ENCODE measurements at regions not wholly inside any gene's neighbourhood (a gene's known extent, or its start where the extent isn't known, plus 50 kb on each side); places are given as distances from the start of the nearest gene placed in this dataset.

- Histone ChIP-seq H3K27ac (ENCODE audit: low read depth, low read length) (no peak overlapping the region), H3K79me2 (ENCODE audit: insufficient read depth, low read length) (no peaks in the 10 kb centered on the region), H2AFZ (ENCODE audit: low read length) (no peak overlapping the region), H3K4me2 (ENCODE audit: insufficient read depth, low read length) (no peak overlapping the region), H4K20me1 (ENCODE audit: insufficient read depth, low read length) (no peaks in the 10 kb centered on the region), H3K9me3 (ENCODE audit: low read depth, low read length) (no peaks in the 10 kb centered on the region), H3K4me1 (ENCODE audit: insufficient read depth, low read length) (no peaks in the 10 kb centered on the region), H3K4me3 (ENCODE audit: insufficient read depth, low read length) (no peak overlapping the region), H3K27me3 (ENCODE audit: insufficient read depth, low read length) (no peaks in the 10 kb centered on the region), H3K36me3 (ENCODE audit: insufficient read depth, low read length) (no peaks in the 10 kb centered on the region)
- no peak for TF ChIP-seq CTCF (IDR thresholded peaks at IDR 0.05; ENCODE audit: extremely low read depth, low read depth, low read length)
- no peak for DNase-seq (ENCODE audit: insufficient read length, low spot score, missing footprints)
Measured at GRCh38 chr4:62210486-62210885, 1010.4 kb downstream of the ADGRL3 start.

- no peak for TF ChIP-seq CTCF (IDR thresholded peaks at IDR 0.05; ENCODE audit: extremely low read depth, low read depth, low read length)
- Histone ChIP-seq H2AFZ (ENCODE audit: low read length) (no peak overlapping the region), H3K79me2 (ENCODE audit: insufficient read depth, low read length) (no peaks in the 10 kb centered on the region), H3K36me3 (ENCODE audit: insufficient read depth, low read length) (no peaks in the 10 kb centered on the region), H3K4me3 (ENCODE audit: insufficient read depth, low read length) (no peak overlapping the region), H3K27ac (ENCODE audit: low read depth, low read length) (no peak overlapping the region), H4K20me1 (ENCODE audit: insufficient read depth, low read length) (no peaks in the 10 kb centered on the region), H3K4me2 (ENCODE audit: insufficient read depth, low read length) (no peak overlapping the region), H3K9me3 (ENCODE audit: low read depth, low read length) (no peaks in the 10 kb centered on the region), H3K4me1 (ENCODE audit: insufficient read depth, low read length) (no peaks in the 10 kb centered on the region), H3K27me3 (ENCODE audit: insufficient read depth, low read length) (no peaks in the 10 kb centered on the region)
- no peak for DNase-seq (ENCODE audit: insufficient read length, low spot score, missing footprints)
Measured at GRCh38 chr4:62209757-62210485, 1009.8 kb downstream of the ADGRL3 start.

GRCh38 chr4:62208921-62209320 lies 1008.8 kb downstream of the ADGRL3 start:
- no peak for DNase-seq (ENCODE audit: insufficient read length, low spot score, missing footprints)
- TF ChIP-seq CTCF (IDR thresholded peaks at IDR 0.05; ENCODE audit: extremely low read depth, low read depth, low read length), result no peak

GRCh38 chr4:62204136-62204535 lies 1004.0 kb downstream of the ADGRL3 start:
- Histone ChIP-seq H3K4me3 (ENCODE audit: insufficient read depth, low read length) (no peak overlapping the region), H3K4me2 (ENCODE audit: insufficient read depth, low read length) (no peak overlapping the region), H3K9me3 (ENCODE audit: low read depth, low read length) (peaks cover 2% of the 10 kb centered on the region), H4K20me1 (ENCODE audit: insufficient read depth, low read length) (no peaks in the 10 kb centered on the region), H2AFZ (ENCODE audit: low read length) (no peak overlapping the region), H3K4me1 (ENCODE audit: insufficient read depth, low read length) (no peaks in the 10 kb centered on the region), H3K79me2 (ENCODE audit: insufficient read depth, low read length) (no peaks in the 10 kb centered on the region), H3K27ac (ENCODE audit: low read depth, low read length) (no peak overlapping the region), H3K36me3 (ENCODE audit: insufficient read depth, low read length) (no peaks in the 10 kb centered on the region), H3K27me3 (ENCODE audit: insufficient read depth, low read length) (no peaks in the 10 kb centered on the region)
- no peak for TF ChIP-seq CTCF (IDR thresholded peaks at IDR 0.05; ENCODE audit: extremely low read depth, low read depth, low read length)
- no peak for DNase-seq (ENCODE audit: insufficient read length, low spot score, missing footprints)

More at GRCh38 chr4:62208921-62209320, 1008.8 kb downstream of the ADGRL3 start:
- Histone ChIP-seq H3K4me1 (ENCODE audit: insufficient read depth, low read length) (no peaks in the 10 kb centered on the region), H3K79me2 (ENCODE audit: insufficient read depth, low read length) (no peaks in the 10 kb centered on the region), H3K9me3 (ENCODE audit: low read depth, low read length) (peaks cover 2% of the 10 kb centered on the region), H4K20me1 (ENCODE audit: insufficient read depth, low read length) (no peaks in the 10 kb centered on the region), H3K4me2 (ENCODE audit: insufficient read depth, low read length) (no peak overlapping the region), H3K4me3 (ENCODE audit: insufficient read depth, low read length) (no peak overlapping the region), H3K27me3 (ENCODE audit: insufficient read depth, low read length) (no peaks in the 10 kb centered on the region), H2AFZ (ENCODE audit: low read length) (no peak overlapping the region), H3K36me3 (ENCODE audit: insufficient read depth, low read length) (no peaks in the 10 kb centered on the region), H3K27ac (ENCODE audit: low read depth, low read length) (no peak overlapping the region)

All from osteoblast (primary cell).